ENCODE measurements at regions not wholly inside any gene's neighbourhood (a gene's known extent, or its start where the extent isn't known, plus 50 kb on each side); places are given as distances from the start of the nearest gene placed in this dataset.
"Not testable (repeated sequence)": the region's sequence is repeated elsewhere in the genome, so short reads cannot be mapped to it uniquely, and the experiment has no call there.

- DNase-seq (ENCODE audit: low read depth), result no peak
Observed at GRCh38 chr7:42685911-42686310, 226.0 kb downstream of the C7orf25 start.

DNA sequence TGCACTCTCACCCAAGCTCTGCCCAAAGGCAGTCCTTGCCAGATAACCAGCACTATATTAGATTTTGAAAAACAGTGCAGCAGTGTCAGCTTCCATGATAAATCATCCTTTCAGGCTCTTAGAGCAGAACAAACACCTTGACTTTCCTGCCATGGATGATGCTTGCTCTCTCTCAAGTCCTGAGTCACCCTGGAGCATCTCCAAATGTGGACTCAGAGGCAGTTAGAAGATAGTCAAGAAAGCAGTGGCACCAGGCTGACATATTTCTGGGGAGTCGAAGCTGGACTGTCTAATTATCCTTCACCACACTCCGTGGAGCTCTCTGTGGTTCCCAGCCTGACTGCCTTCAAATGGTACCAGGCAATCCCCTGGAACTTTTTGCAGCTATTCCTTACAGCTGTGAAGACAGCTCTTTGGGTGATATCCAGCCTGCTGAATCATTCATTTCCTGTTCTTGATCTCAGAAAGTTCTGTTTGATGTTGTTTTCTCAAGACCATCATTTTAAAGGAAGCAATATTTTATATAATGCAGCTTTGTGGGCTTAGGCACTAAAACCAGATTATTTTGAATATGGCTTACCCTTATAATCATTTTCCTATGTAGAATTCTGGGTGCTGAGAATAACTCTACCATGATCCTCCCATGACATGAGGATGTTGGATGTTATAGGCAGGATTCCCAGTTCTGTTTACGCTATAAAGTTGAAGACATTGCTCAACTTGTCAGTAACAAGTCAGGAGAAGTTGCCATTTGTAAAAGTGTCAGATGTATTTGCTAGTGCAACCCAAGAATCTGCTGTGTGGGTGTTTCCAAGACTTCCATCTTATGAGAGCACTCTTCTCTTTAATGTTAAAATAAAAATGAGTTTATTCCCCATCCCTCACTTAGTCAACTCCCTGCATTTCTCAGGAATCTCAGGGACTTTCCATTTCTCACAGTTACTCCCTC is 233.8 kb downstream of the C7orf25 start:
- DNase-seq (ENCODE audit: low read depth), result peak; percentile 88

DNA sequence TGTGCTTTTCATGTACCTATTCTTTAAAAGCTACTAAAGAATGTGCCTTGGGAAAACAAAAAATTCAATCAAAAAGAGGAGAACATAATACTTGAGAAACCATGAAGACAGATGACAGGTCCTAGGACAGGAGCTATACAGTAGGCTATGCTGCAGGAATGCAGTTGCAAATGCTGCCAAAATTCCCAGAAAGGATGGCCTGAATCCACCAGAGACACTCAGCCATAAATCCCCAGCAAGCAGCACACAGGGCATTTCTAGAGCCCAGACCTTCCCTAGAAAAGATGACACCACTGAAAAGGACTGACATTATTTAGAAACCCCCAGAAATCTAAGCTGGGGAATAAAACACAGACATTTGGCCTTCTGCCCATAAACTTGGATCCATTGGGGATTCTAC is 237.3 kb downstream of the C7orf25 start:
- DNase-seq (ENCODE audit: low read depth), result no peak

GRCh38 chr7:42673951-42674350 is 237.9 kb downstream of the C7orf25 start:
- DNase-seq (ENCODE audit: low read depth), result no peak

GRCh38 chr7:42672339-42672999 is 239.4 kb downstream of the C7orf25 start:
- DNase-seq (ENCODE audit: low read depth), result no peak

GRCh38 chr7:42671627-42672026 is 240.2 kb downstream of the C7orf25 start:
- DNase-seq (ENCODE audit: low read depth), result peak; percentile 72

DNA sequence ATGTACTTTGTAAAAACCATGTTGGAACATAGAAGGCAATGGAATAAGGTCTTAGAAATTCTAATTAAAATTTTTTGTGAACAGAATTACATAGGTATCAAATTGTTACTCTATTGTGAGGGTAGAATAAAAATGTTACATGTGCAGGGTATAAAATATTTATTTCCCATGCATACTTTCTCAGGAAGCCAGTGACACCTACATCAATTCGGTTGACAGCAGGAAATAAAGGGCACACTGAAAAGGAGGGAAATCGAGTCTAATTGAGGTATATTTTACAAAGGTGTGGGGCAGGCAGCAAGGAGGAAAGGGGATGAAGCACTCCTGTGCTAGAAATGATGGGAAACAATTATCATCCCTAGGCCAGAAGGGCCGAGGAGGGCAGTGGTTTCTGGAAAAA is 244.9 kb downstream of the C7orf25 start:
- DNase-seq (ENCODE audit: low read depth), result no peak

- DNase-seq (ENCODE audit: low read depth), result peak; percentile 19
Observed at GRCh38 chr7:42662862-42663261, 249.0 kb downstream of the C7orf25 start.

DNA sequence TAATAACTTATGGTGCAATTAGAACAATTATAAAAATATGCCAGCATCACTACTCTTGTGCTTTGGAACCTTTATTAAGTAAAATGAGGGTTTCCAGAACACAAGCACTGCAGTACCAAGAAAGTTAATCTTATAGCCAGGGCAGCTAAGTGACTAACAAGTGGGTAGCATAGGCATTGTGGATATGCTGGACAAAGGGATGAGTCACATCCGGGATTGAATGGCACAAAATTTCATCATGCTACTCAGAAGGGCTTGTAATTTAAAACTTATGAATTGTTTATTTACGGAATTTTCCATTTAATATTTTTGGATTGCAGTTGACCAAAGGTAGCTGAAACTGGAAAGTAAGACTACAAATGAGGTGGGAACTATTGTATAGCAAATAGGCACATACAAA is 250.6 kb downstream of the C7orf25 start:
- DNase-seq (ENCODE audit: low read depth), result peak; percentile 84

- no peak for DNase-seq (ENCODE audit: low read depth)
Observed at GRCh38 chr7:42650701-42651100, 261.2 kb downstream of the C7orf25 start.

GRCh38 chr7:42650171-42650570 is 261.7 kb downstream of the C7orf25 start:
- DNase-seq (ENCODE audit: low read depth), result no peak

DNA sequence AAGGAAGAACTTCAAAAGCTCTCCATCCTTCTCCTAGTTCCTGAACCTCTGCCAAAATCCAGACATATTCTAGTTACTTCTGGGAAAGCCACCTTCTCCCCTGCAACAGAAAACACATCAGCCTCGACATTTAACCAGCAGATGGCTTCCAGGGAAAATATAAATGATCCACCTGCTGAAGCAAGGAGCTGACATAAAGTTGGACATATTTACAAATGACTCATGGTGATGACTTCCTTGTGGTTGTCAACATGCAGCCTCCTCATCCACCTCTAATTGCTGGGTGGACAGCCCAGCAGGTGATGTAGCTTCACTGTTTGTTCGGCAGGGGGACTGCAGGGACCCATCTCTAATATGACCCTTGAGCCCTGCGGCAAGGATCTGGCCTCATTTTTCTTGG is 266.0 kb downstream of the C7orf25 start:
- DNase-seq (ENCODE audit: low read depth), result no peak

GRCh38 chr7:42642699-42643098 is 269.2 kb downstream of the C7orf25 start:
- DNase-seq (ENCODE audit: low read depth), result no peak

- DNase-seq (ENCODE audit: low read depth), result no peak
Observed at GRCh38 chr7:42639930-42640329, 271.9 kb downstream of the C7orf25 start.

DNA sequence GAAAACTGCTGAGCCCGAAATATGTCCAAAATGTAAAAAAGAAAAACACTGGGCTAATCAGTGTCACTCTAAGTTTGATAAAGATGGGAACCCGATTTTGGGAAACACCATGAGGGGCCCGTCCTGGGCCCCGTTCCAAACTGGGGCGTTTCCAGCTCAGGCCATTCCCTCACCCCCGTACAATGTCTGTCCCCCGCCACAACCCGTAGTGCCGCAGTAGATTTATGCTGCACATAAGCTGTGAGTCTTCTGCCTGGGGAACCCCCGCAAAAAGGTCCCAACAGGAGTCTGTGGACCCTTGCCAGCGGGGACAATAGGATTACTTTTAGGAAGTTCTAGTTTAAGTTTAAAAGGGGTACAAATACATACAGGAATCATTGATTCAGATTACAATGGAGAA is 275.5 kb downstream of the C7orf25 start:
- not testable (repeated sequence) for DNase-seq (ENCODE audit: low read depth)

DNA sequence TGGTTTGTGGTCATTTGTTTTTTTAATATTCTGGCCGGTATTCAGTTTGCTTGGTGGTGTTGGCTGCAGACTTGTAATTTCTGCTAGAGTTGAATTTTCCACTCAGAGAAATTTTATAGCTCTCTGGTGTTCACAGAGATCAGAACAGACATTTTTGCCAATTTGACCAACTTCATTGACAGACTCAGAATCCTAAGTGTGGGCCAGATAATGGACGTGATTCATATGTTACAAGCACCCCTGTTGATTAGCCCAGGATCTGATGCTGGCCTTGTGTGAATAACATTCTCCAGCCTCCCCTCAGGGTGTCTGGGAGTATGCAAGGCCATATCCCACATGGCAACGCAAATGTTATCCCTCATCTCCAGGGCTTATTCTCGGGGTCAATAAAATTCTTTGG is 283.8 kb downstream of the C7orf25 start:
- DNase-seq (ENCODE audit: low read depth), result no peak

DNA sequence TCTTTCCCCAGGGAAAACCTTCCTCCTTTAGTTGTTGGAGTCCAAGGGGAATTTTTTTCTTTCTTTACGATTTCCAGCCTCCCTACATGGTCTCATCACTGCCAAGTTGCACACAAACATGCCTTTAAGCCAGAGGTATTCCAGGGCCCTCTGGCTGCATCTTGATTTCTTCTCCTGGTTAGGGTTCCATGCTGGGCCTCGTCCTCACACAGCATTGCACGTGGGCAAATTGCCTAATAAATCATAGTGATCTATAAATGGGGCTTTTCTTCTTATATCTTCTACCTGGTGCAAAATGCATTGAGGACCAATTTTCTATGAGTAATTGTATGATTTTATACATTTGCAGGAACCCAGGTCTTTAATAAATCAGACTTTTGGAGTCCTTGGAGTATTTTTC is 284.2 kb downstream of the C7orf25 start:
- no peak for DNase-seq (ENCODE audit: low read depth)

DNA sequence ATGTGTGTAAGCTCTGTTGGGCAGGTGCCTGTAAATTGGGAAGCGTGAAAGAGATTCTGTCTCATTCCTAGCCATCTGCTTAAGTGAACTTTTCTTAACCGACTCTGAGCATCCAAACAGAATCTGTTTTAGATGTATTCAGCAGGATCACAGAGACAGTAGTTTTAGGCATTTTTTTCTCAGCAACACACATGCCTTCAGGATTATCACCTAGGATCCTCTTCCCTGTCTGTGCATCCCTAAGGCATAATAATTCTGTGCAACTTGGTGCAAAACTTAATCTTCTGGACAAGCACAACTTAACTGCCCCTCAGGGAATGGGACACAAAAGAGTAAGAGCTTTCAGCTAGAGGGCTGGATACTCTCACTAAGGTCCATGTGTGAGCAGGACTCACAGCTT is 284.8 kb downstream of the C7orf25 start:
- DNase-seq (ENCODE audit: low read depth), result no peak

- DNase-seq (ENCODE audit: low read depth), result no peak
Observed at GRCh38 chr7:42625421-42625820, 286.4 kb downstream of the C7orf25 start.

DNA sequence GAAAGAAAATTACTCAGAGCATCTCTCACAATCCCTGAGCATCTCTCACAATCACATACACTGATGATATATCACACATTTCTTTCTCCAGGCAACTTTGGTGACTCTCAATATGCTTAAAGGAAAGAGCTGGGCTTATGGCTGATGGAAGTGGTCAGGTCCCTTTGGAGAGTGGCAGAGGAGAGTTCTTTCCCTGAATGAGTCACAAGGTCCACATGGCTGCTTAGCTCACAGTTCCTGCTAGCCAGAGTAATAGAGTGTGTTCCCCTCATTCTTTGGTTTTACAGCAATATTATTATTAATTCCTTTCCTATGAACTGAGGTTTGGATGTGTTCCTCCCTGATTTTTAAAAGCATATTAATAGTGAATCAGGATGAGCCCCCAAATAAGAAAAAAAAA is 287.4 kb downstream of the C7orf25 start:
- DNase-seq (ENCODE audit: low read depth), result peak; percentile 3

DNA sequence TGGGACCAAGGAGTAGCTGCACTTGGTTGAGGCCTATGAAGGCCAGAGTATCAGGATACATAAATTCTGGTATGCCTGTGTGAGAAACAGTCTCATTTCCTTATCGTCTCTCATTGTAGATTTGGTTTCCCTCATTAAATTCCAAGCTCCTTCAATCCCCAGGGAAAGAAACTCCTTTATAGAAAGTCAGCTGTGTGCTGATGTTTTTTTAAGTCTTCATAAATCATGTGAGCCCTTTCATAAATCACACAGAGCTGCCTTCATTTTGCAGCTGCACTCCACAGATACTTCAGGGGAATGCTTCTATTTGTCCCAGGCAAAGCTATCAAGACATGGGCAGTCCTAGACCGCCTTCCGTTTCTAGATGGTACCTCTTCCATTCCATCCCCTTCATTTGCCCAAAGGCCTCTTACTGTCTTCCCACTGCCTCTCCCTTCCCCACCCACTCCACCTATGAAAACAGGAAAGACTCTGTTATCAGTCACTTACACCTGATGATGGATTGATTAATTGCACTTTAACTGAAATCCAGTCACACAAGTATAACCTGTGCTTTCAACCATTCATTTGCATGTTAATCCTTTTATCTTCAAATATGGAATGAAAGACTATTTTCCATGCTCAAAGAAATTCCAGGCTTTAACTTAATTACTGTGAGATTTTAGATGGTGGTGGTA is 290.2 kb downstream of the C7orf25 start:
- no peak for DNase-seq (ENCODE audit: low read depth)

DNA sequence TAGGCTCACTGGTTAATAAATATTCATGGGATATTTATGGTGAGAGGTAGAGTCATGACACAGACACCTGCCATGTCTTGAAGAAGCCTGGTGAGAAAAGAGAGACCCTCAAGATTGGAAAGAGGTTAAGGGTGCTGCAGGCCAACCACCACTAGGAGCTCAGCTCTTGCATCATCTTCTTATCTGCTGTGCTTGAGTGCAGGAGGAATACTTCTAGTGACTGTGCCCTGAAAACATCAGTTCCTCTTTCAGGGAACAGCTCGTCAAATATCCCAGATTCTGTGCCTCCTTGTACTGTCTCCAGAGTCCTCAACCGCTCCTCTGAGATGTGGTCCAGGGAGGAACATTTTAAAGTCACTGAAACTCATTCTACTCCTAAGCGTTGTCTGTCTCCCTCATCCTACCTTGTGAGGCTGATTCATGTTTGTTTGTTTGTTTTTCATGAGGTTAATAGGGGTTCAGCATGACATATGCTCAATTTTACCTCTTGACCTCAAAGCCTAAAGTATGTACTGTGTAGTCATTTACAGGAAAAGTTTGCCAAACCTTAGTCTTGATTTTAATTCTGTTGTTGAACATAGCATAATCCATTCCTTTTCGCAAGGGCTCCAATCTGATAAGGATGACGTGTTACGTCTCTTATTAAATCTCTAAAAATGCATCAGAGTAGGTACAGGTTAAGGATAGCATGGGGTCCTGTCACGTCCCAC is 293.1 kb downstream of the C7orf25 start:
- no peak for DNase-seq (ENCODE audit: low read depth)
